ENCODE measurements at regions not wholly inside any gene's neighbourhood (a gene's known extent, or its start where the extent isn't known, plus 50 kb on each side); places are given as distances from the start of the nearest gene placed in this dataset.

DNA sequence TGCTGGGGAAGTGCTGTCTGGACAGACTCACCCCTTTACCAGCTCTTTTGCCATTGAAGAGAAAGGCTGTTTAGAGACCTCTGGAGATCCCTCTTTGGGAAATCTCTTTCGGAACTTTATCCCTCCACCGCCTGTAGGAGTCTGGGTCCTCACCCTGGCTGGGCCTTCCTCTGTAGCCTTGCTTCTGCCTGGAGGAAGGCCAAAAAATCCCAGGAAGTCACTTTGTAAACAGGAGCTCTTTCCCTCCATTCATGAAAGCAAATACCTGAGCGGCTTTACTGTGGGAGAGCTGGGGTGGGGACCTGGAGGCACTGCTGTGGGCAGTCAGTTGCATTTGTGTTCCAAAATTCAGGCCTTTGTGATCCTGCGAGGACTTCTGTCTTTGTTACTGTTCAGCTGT, 126.2 kb downstream of the KLF6 start:
- TF ChIP-seq EZH2 (IDR thresholded peaks at IDR 0.05; ENCODE audit: borderline replicate concordance, insufficient read depth, low read depth, low read length, poor library complexity, severe bottlenecking), result no peak
- TF ChIP-seq, protein P1, sequence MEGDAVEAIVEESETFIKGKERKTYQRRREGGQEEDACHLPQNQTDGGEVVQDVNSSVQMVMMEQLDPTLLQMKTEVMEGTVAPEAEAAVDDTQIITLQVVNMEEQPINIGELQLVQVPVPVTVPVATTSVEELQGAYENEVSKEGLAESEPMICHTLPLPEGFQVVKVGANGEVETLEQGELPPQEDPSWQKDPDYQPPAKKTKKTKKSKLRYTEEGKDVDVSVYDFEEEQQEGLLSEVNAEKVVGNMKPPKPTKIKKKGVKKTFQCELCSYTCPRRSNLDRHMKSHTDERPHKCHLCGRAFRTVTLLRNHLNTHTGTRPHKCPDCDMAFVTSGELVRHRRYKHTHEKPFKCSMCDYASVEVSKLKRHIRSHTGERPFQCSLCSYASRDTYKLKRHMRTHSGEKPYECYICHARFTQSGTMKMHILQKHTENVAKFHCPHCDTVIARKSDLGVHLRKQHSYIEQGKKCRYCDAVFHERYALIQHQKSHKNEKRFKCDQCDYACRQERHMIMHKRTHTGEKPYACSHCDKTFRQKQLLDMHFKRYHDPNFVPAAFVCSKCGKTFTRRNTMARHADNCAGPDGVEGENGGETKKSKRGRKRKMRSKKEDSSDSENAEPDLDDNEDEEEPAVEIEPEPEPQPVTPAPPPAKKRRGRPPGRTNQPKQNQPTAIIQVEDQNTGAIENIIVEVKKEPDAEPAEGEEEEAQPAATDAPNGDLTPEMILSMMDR (IDR thresholded peaks at IDR 0.05), result no peak
- no peak overlapping the region for H3K27ac ChIP-seq (ENCODE audit: low read length in 2 of 2)
- ChIA-PET CTCF (no interaction called here), POLR2A (no interaction called here)
- intact Hi-C loops (cut with micrococcal nuclease), result no loop called here
- H3K79me2 ChIP-seq (ENCODE audit: control insufficient read depth, insufficient read depth, low read length), result no peaks in the 10 kb centered on the region
- no peak overlapping the region for H3K9ac ChIP-seq (ENCODE audit: low read length)
- peaks cover 17% of the 10 kb centered on the region in 2 donors for H3K4me1 ChIP-seq (ENCODE audit: control insufficient read depth in 2 of 2, insufficient read depth in 2 of 2, low read length in 2 of 2)
- WGBS (ENCODE audit: insufficient coverage), result 67% methylated on average over 3 of the region's 4 CpGs
- H4K20me1 ChIP-seq (ENCODE audit: control insufficient read depth, insufficient read depth, low read length, poor library complexity, severe bottlenecking), result no peaks in the 10 kb centered on the region
- no peak overlapping the region for H3K4me3 Mint-ChIP-seq
- H3K9me3 Mint-ChIP-seq (ENCODE audit: insufficient read depth), result no peaks in the 10 kb centered on the region
- no peak overlapping the region for H2AFZ ChIP-seq (ENCODE audit: insufficient read depth, low read depth, low read length, poor library complexity, severe bottlenecking)
- H3K4me1 Mint-ChIP-seq, result peaks cover 16% of the 10 kb centered on the region
- H3K9me3 ChIP-seq (ENCODE audit: control extremely low read depth in 1 of 3, control insufficient read depth in 2 of 3, insufficient read depth in 1 of 3, low read length in 2 of 3), result peaks cover 0 to 6% (median 0%) of the 10 kb centered on the region in 3 donors
- H3K27ac Mint-ChIP-seq, result no peak overlapping the region
- ATAC-seq (ENCODE audit: low read depth) (no peak), DNase-seq (no peak)
- no peaks in the 10 kb centered on the region for H3K36me3 ChIP-seq (replicated peaks in 1 of 2; ENCODE audit: control extremely low read depth in 1 of 2, control insufficient read depth in 1 of 2, extremely low read depth in 1 of 2, insufficient read depth in 2 of 2, low read length in 1 of 2)
- no peak overlapping the region for H3K4me2 ChIP-seq (replicated peaks; ENCODE audit: low read depth, low read length, poor library complexity, severe bottlenecking)
- no peaks in the 10 kb centered on the region for H3K27me3 ChIP-seq (replicated peaks in 1 of 4; ENCODE audit: control extremely low read depth in 1 of 4, control insufficient read depth in 3 of 4, insufficient read depth in 4 of 4, low read length in 3 of 4)
- H3K4me3 ChIP-seq (ENCODE audit: control extremely low read depth in 1 of 5, extremely low read depth in 1 of 5, insufficient read depth in 1 of 5, low read depth in 2 of 5, low read length in 4 of 5), result no peak overlapping the region
- H3K27me3 Mint-ChIP-seq, result no peaks in the 10 kb centered on the region

DNA sequence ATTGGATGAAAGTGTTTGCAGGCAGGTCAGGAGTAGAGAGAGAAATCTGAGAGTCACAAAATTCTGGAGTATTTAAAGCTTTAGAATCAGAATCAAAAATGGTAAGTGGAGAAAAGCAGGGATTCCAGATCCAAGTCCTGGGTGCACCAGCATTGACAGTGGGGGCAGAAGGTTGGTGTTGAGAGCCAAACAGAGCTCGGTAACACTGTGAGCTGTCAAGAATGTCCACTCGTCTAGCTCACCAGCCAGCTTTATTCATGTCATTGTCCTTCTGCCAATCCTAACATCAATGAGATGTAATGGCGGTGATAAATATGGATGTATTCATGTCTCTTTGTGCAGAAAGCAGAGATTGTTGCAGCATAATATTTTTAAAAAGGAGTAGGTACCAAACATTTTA, 128.8 kb downstream of the KLF6 start:
- no peaks in the 10 kb centered on the region for H3K27me3 ChIP-seq (replicated peaks in 1 of 4; ENCODE audit: control extremely low read depth in 1 of 4, control insufficient read depth in 3 of 4, insufficient read depth in 4 of 4, low read length in 3 of 4)
- CTCF ChIA-PET, result no interaction called here
- H3K27me3 Mint-ChIP-seq, result peaks cover 5% of the 10 kb centered on the region
- no peaks in the 10 kb centered on the region for H3K79me2 ChIP-seq (ENCODE audit: control insufficient read depth, insufficient read depth, low read length)
- peaks cover 16% of the 10 kb centered on the region for H3K4me1 Mint-ChIP-seq
- H3K4me3 ChIP-seq (ENCODE audit: control extremely low read depth in 1 of 5, extremely low read depth in 1 of 5, insufficient read depth in 1 of 5, low read depth in 2 of 5, low read length in 4 of 5), result no peak overlapping the region
- ATAC-seq (ENCODE audit: low read depth), result no peak
- intact Hi-C loops (cut with micrococcal nuclease), result no loop called here
- peak overlapping the region; percentile 33 for H3K27ac Mint-ChIP-seq
- H3K4me1 ChIP-seq (ENCODE audit: control insufficient read depth in 2 of 2, insufficient read depth in 2 of 2, low read length in 2 of 2), result peaks cover 17 to 20% of the 10 kb centered on the region in 2 donors
- H3K9me3 Mint-ChIP-seq (ENCODE audit: insufficient read depth), result no peaks in the 10 kb centered on the region
- WGBS (ENCODE audit: insufficient coverage), result 100% methylated on average over 2 of the region's 3 CpGs
- peaks cover 0 to 6% (median 0%) of the 10 kb centered on the region in 3 donors for H3K9me3 ChIP-seq (ENCODE audit: control extremely low read depth in 1 of 3, control insufficient read depth in 2 of 3, insufficient read depth in 1 of 3, low read length in 2 of 3)
- H3K27ac ChIP-seq (ENCODE audit: low read length in 2 of 2), result peak overlapping the region in 1 of 2 donors; percentile 45
- no peak for TF ChIP-seq EZH2 (IDR thresholded peaks at IDR 0.05; ENCODE audit: borderline replicate concordance, insufficient read depth, low read depth, low read length, poor library complexity, severe bottlenecking)
- TF ChIP-seq, protein P1 (IDR thresholded peaks at IDR 0.05), result no peak
- H2AFZ ChIP-seq (ENCODE audit: insufficient read depth, low read depth, low read length, poor library complexity, severe bottlenecking), result peak overlapping the region; percentile 62
- no peaks in the 10 kb centered on the region for H4K20me1 ChIP-seq (ENCODE audit: control insufficient read depth, insufficient read depth, low read length, poor library complexity, severe bottlenecking)
- no peak overlapping the region for H3K9ac ChIP-seq (ENCODE audit: low read length)
- POLR2A ChIA-PET, result interaction anchor here (1.7 kb wide), 1 partner anchor 129 kb away, joined by 9 read pairs; the partner anchor contains the start of gene KLF6
- H3K36me3 ChIP-seq (replicated peaks in 1 of 2; ENCODE audit: control extremely low read depth in 1 of 2, control insufficient read depth in 1 of 2, extremely low read depth in 1 of 2, insufficient read depth in 2 of 2, low read length in 1 of 2), result no peaks in the 10 kb centered on the region
- no peak overlapping the region for H3K4me2 ChIP-seq (replicated peaks; ENCODE audit: low read depth, low read length, poor library complexity, severe bottlenecking)
- no peak overlapping the region for H3K4me3 Mint-ChIP-seq
- no peak for DNase-seq

Data from B cell (primary cell).